K562 (cell line): ENCODE measurements at regions not wholly inside any gene's neighbourhood (a gene's known extent, or its start where the extent isn't known, plus 50 kb on each side); places are given as distances from the start of the nearest gene placed in this dataset.

Experiments
- BACH1 ChIP-seq: fragments of 200-800 bp; sonication (Bioruptor generic); IDR thresholded peaks from 2 replicates; pipeline ENCODE4 v1.6.1; 2016; ENCODE audit warnings: missing genetic modification characterization, missing compliant biosample characterization
- CBX5 ChIP-seq: IDR thresholded peaks from 2 replicates; pipeline ENCODE4 v1.6.1; 2014; ENCODE audit warnings: low read depth, borderline replicate concordance
- CEBPG ChIP-seq, 3 experiments: fragments of 200-800 bp in 1 of 3; sonication (Bioruptor generic) in 1 of 3; sonication (generic) in 1 of 3; formaldehyde crosslinking in 1 of 3; IDR thresholded peaks in 2 of 3; conservative IDR thresholded peaks in 1 of 3; 2 replicates each; pipeline versions ENCODE4 v1.6.1 to v1.8.0; 2016 to 2022; ENCODE audit warnings: missing compliant biosample characterization in 2 of 3, missing genetic modification characterization in 2 of 3, mild to moderate bottlenecking in 1 of 3, missing genetic modification reagents in 1 of 3
- CXXC5 ChIP-seq: fragments of 250-450 bp; sonication (Bioruptor Pico); IDR thresholded peaks from 2 replicates; pipeline ENCODE4 v1.8.0; 2022; ENCODE audit warnings: inconsistent platforms, mild to moderate bottlenecking, moderate library complexity
- ELK1 ChIP-seq: sonication (generic); formaldehyde crosslinking; IDR thresholded peaks from 2 replicates; pipeline ENCODE4 v1.8.1; 2022; ENCODE audit warnings: missing genetic modification reagents
- GABPB1 ChIP-seq: sonication (generic); formaldehyde crosslinking; IDR thresholded peaks from 2 replicates; pipeline ENCODE4 v1.8.0; 2022; ENCODE audit warnings: mild to moderate bottlenecking, missing genetic modification reagents
- ILK ChIP-seq: fragments of 450-650 bp; IDR thresholded peaks from 2 replicates; pipeline ENCODE4 v1.6.1; 2016; ENCODE audit warnings: missing genetic modification characterization, low read depth, mild to moderate bottlenecking, missing compliant biosample characterization, moderate library complexity, borderline replicate concordance
- MED1 ChIP-seq: sonication (generic); formaldehyde crosslinking; IDR thresholded peaks from 2 replicates; pipeline ENCODE4 v1.8.1; 2023; ENCODE audit warnings: missing genetic modification reagents, borderline replicate concordance
- MEF2D ChIP-seq: conservative IDR thresholded peaks from 2 replicates; pipeline ENCODE4 v1.6.1; 2016; ENCODE audit warnings: low read depth, missing genetic modification characterization, missing compliant biosample characterization
- NR2C2 ChIP-seq, 2 experiments: fragments of 200-800 bp in 1 of 2; sonication (Bioruptor generic) in 1 of 2; sonication (generic) in 1 of 2; formaldehyde crosslinking in 1 of 2; IDR thresholded peaks; 2 replicates each; pipeline versions ENCODE4 v1.6.1 to v1.8.0; 2016 to 2022; ENCODE audit warnings: mild to moderate bottlenecking in 1 of 2, missing compliant biosample characterization in 1 of 2, missing genetic modification characterization in 1 of 2, missing genetic modification reagents in 1 of 2
- PHTF2 ChIP-seq: fragments of 250-450 bp; sonication (Bioruptor Pico); IDR thresholded peaks from 2 replicates; pipeline ENCODE4 v1.5.0; 2021; ENCODE audit warnings: mild to moderate bottlenecking
- POLR3G ChIP-seq: IDR thresholded peaks from 2 replicates; pipeline ENCODE4 v1.6.1; 2011; ENCODE audit not compliant: insufficient read length, insufficient replicate concordance; ENCODE audit errors: extremely low read depth
- SRSF9 ChIP-seq: fragments of 200-400 bp; formaldehyde crosslinking; IDR thresholded peaks from 2 replicates; pipeline ENCODE4 v1.6.1; 2017; ENCODE audit warnings: low read depth, low read length, borderline replicate concordance
- TAF15 ChIP-seq: fragments of 200-400 bp; formaldehyde crosslinking; IDR thresholded peaks from 2 replicates; pipeline ENCODE4 v1.6.1; 2017; ENCODE audit warnings: mild to moderate bottlenecking, low read depth, low read length, moderate library complexity
- TAL1 ChIP-seq: fragments of 450-650 bp; IDR thresholded peaks from 2 replicates; pipeline ENCODE4 v1.6.1; 2016; ENCODE audit warnings: mild to moderate bottlenecking
- TBL1XR1 ChIP-seq, 2 experiments: IDR thresholded peaks; 2 replicates each; pipeline ENCODE4 v1.6.1; 2012; ENCODE audit warnings: improper control_type of control experiment in 2 of 2, low read length in 2 of 2, mild to moderate bottlenecking in 1 of 2
- XRCC5 ChIP-seq: fragments of 200-400 bp; formaldehyde crosslinking; IDR thresholded peaks from 2 replicates; pipeline ENCODE4 v1.6.1; 2017; ENCODE audit warnings: low read depth, mild to moderate bottlenecking, low read length
- ZBTB2 ChIP-seq: fragments of 450-650 bp; IDR thresholded peaks from 2 replicates; pipeline ENCODE4 v1.6.1; 2016; ENCODE audit warnings: antibody characterized with exemption
- ZBTB7A ChIP-seq: IDR thresholded peaks from 2 replicates; pipeline ENCODE4 v1.6.1; 2011; ENCODE audit warnings: low read depth, mild to moderate bottlenecking, low read length, moderate library complexity, borderline replicate concordance; ENCODE audit not compliant: control insufficient read depth
- ZNF77 ChIP-seq: fragments of 250-450 bp; sonication (Bioruptor Pico); IDR thresholded peaks from 2 replicates; pipeline ENCODE4 v1.5.0; 2020
- TF ChIP-seq, protein P1 (sequence below): sonication (generic); formaldehyde crosslinking; IDR thresholded peaks from 2 replicates; pipeline ENCODE4 v1.8.0; 2022; ENCODE audit warnings: mild to moderate bottlenecking, missing genetic modification reagents
- TF ChIP-seq, protein P2 (sequence below): fragments of 250-450 bp; sonication (Bioruptor Pico); IDR thresholded peaks from 2 replicates; pipeline ENCODE4 v1.8.0; 2022; ENCODE audit warnings: inconsistent platforms

DNA sequence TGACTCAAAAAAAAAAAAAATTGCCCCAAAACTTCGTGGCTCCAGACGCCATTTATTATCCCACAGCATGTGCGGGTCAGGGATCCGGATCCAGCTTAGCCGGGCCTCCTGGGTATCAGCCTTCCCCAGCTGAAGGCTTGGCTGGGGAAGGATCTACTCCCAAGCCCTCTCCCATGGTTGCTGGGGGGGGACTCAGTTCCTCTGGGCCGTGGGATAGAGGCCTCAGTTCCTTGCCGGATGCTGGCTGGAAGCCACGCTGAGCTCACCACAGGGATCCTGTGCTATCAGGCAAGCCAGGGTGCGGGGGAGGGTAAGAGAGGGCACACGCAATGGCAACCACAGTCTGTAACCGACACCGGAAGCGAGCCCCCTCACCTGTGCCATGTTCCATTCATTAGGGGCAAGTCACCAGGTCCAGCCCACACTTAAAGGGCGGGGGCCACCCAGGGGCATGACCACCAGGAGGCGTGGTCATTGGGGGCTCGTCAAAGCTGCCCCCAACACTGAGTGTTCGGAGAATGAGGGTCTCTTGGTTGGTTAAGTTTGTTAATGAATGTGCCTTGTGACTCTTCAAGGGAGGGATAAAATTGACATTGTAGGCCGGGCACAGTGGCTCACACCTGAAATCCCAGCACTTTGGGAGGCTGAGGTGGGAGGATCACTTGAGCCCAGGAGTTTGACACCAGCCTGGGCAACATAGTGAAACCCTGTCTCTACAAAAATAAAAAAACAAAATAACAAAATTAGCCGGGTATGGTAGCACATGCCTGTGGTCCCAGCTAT lies 210.0 kb upstream of the GSE1 start (continued):
- TF ChIP-seq TBL1XR1 (IDR thresholded peaks at IDR 0.05; ENCODE audit: low read length in 2 of 2) (peak; percentile 74 to 88; a peak in 2 of 4 replicates), ZBTB2 (peak; percentile 92), NR2C2 (CRISPR knock-in tag; IDR thresholded peaks at IDR 0.05) (no peak), NR2C2 (tag; IDR thresholded peaks at IDR 0.05) (peak; percentile 59; the same call in 1 of the 2 replicates), CXXC5 (CRISPR knock-in tag) (peak; percentile 94), CEBPG (CRISPR knock-in tag; IDR thresholded peaks at IDR 0.05) (peak; percentile 73), CEBPG (tag; conservative IDR thresholded peaks at IDR 0.05 in 1 of 2, IDR thresholded peaks at IDR 0.05 in 1 of 2) (no peak), GABPB1 (CRISPR knock-in tag) (no peak; the same call in none of the 2 replicates), TAF15 (no peak), SRSF9 (no peak), MED1 (no peak), ELK1 (CRISPR knock-in tag) (no peak), XRCC5 (no peak), ZNF77 (CRISPR knock-in tag) (no peak), MEF2D (tag) (peak; percentile 58; the same call in 1 of the 2 replicates), CBX5 (peak; percentile 67; the same call in 1 of the 2 replicates), TAL1 (peak; percentile 86), POLR3G (no peak), ZBTB7A (peak; percentile 98), ILK (tag) (no peak), PHTF2 (no peak), BACH1 (tag) (peak; percentile 31; the same call in 1 of the 2 replicates)
- TF ChIP-seq, protein P1, sequence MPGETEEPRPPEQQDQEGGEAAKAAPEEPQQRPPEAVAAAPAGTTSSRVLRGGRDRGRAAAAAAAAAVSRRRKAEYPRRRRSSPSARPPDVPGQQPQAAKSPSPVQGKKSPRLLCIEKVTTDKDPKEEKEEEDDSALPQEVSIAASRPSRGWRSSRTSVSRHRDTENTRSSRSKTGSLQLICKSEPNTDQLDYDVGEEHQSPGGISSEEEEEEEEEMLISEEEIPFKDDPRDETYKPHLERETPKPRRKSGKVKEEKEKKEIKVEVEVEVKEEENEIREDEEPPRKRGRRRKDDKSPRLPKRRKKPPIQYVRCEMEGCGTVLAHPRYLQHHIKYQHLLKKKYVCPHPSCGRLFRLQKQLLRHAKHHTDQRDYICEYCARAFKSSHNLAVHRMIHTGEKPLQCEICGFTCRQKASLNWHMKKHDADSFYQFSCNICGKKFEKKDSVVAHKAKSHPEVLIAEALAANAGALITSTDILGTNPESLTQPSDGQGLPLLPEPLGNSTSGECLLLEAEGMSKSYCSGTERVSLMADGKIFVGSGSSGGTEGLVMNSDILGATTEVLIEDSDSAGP (CRISPR knock-in tag): no peak
- TF ChIP-seq, protein P2, sequence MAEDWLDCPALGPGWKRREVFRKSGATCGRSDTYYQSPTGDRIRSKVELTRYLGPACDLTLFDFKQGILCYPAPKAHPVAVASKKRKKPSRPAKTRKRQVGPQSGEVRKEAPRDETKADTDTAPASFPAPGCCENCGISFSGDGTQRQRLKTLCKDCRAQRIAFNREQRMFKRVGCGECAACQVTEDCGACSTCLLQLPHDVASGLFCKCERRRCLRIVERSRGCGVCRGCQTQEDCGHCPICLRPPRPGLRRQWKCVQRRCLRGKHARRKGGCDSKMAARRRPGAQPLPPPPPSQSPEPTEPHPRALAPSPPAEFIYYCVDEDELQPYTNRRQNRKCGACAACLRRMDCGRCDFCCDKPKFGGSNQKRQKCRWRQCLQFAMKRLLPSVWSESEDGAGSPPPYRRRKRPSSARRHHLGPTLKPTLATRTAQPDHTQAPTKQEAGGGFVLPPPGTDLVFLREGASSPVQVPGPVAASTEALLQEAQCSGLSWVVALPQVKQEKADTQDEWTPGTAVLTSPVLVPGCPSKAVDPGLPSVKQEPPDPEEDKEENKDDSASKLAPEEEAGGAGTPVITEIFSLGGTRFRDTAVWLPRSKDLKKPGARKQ: no peak
